Kidney (tissue), 13 donors: ENCODE measurements at regions not wholly inside any gene's neighbourhood (a gene's known extent, or its start where the extent isn't known, plus 50 kb on each side); places are given as distances from the start of the nearest gene placed in this dataset.
"Not testable (repeated sequence)": the region's sequence is repeated elsewhere in the genome, so short reads cannot be mapped to it uniquely, and the experiment has no call there.

Experiments
- DNase-seq, 5 donors: peaks; one replicate each; pipeline ENCODE4 v3.0.0-alpha.2; 2013 to 2020
- FAIRE-seq: peaks from 2 replicates; lab custom pipeline; 2012; peaks lifted over from hg19 to GRCh38; lab: Jason Lieb, UNC
- H3K27ac ChIP-seq, 2 donors: one replicate each; pipeline ENCODE4 v1.7.0; 2013; ENCODE audit warnings: low read depth in 2 of 2, low read length in 2 of 2, inconsistent platforms in 1 of 2
- H3K27me3 ChIP-seq: one replicate; pipeline ENCODE4 v1.7.1; 2013; ENCODE audit warnings: low read length, inconsistent platforms; ENCODE audit not compliant: control insufficient read depth, insufficient read depth
- H3K36me3 ChIP-seq, 3 donors: one replicate each; pipeline versions ENCODE4 v1.7.0 to v1.7.1; 2013; ENCODE audit warnings: low read length in 3 of 3, control low read depth in 1 of 3, inconsistent platforms in 1 of 3; ENCODE audit not compliant: insufficient read depth in 3 of 3, control insufficient read depth in 2 of 3
- H3K4me1 ChIP-seq, 3 donors: one replicate each; pipeline versions ENCODE4 v1.7.0 to v1.7.1; 2013; ENCODE audit warnings: low read length in 3 of 3, inconsistent platforms in 1 of 3, low read depth in 1 of 3; ENCODE audit not compliant: control insufficient read depth in 2 of 3, insufficient read depth in 2 of 3
- H3K4me3 ChIP-seq, 3 donors: one replicate each; pipeline versions ENCODE4 v1.7.0 to v1.8.1; 2013; ENCODE audit warnings: low read length in 3 of 3, control low read depth in 1 of 3, inconsistent platforms in 1 of 3
- H3K9ac ChIP-seq, 3 donors: one replicate each; pipeline versions ENCODE4 v1.7.0 to v1.7.1; 2013; ENCODE audit warnings: low read length in 3 of 3, control low read depth in 1 of 3, inconsistent platforms in 1 of 3
- H3K9me3 ChIP-seq, 3 donors: one replicate each; pipeline versions ENCODE4 v1.7.0 to v1.7.1; 2013; ENCODE audit warnings: low read length in 3 of 3, control low read depth in 1 of 3, inconsistent platforms in 1 of 3; ENCODE audit not compliant: control insufficient read depth in 2 of 3, insufficient read depth in 1 of 3
- CTCF ChIP-seq: IDR thresholded peaks from 3 replicates; pipeline ENCODE4 v1.5.1; 2012; ENCODE audit warnings: mild to moderate bottlenecking, moderate library complexity, borderline replicate concordance; ENCODE audit not compliant: insufficient read depth; ENCODE audit errors: extremely low read depth
- intact Hi-C: fragments of 100-400 bp; cut with DNase I; formaldehyde crosslinking; loops from one replicate; pipeline ENCODE4 v1.11.1; 2022
- donor health status: control.
- donor health status: control.
- donor health status: control.
- donor health status: control.
- donor health status: control.
- donor health status: DM: yes; HTN: yes; CAD: no.
- donor health status: Normal renal cell carcinoma (clear cell type).

GRCh38 chr4:175330236-175330635, 412.1 kb downstream of the ADAM29 start:
- Histone ChIP-seq H3K4me3 (no peak overlapping the region), H3K9me3 (no peaks in the 10 kb centered on the region), H3K27me3 (no peaks in the 10 kb centered on the region), H3K4me1 (no peaks in the 10 kb centered on the region), H3K9ac (no peak overlapping the region), H3K36me3 (no peaks in the 10 kb centered on the region), H3K27ac (no peak overlapping the region)
- no peak for TF ChIP-seq CTCF
- DNase-seq = no peak
- intact Hi-C loops = no loop called here
- FAIRE-seq = no peak

- no peaks in the 10 kb centered on the region for H3K27me3 ChIP-seq
- H3K9me3 ChIP-seq = no peaks in the 10 kb centered on the region
- no peak for FAIRE-seq
These were observed 412.5 kb downstream of the ADAM29 start for GRCh38 chr4:175330652-175331051.

GRCh38 chr4:175335331-175335730, 417.2 kb downstream of the ADAM29 start:
- no peak overlapping the region for H3K27ac ChIP-seq
- DNase-seq (peak in 2 of 5 donors; percentile 52 to 59), FAIRE-seq (no peak)
- intact Hi-C loops = no loop called here
- no peaks in the 10 kb centered on the region for H3K9me3 ChIP-seq
- no peaks in the 10 kb centered on the region for H3K4me1 ChIP-seq
- no peak overlapping the region for H3K9ac ChIP-seq
- no peak for TF ChIP-seq CTCF
- H3K4me3 ChIP-seq = no peak overlapping the region
- H3K27me3 ChIP-seq = no peaks in the 10 kb centered on the region
- H3K36me3 ChIP-seq = no peaks in the 10 kb centered on the region

More at GRCh38 chr4:175330652-175331051, 412.5 kb downstream of the ADAM29 start:
- DNase-seq = no peak
- intact Hi-C loops = no loop called here
- Histone ChIP-seq H3K4me3 (no peak overlapping the region), H3K9ac (no peak overlapping the region), H3K4me1 (no peaks in the 10 kb centered on the region), H3K27ac (no peak overlapping the region), H3K36me3 (no peaks in the 10 kb centered on the region)
- TF ChIP-seq CTCF = no peak

- H3K4me3 ChIP-seq, H3K4me1 ChIP-seq, H3K9me3 ChIP-seq, H3K27me3 ChIP-seq, H3K27ac ChIP-seq, H3K36me3 ChIP-seq, intact Hi-C loops, FAIRE-seq, DNase-seq, H3K9ac ChIP-seq: not testable (repeated sequence)
These were observed 418.4 kb downstream of the ADAM29 start for GRCh38 chr4:175336570-175336969.
